ENCODE measurements at regions not wholly inside any gene's neighbourhood (a gene's known extent, or its start where the extent isn't known, plus 50 kb on each side); places are given as distances from the start of the nearest gene placed in this dataset.

- no peak overlapping the region for H3K4me2 ChIP-seq (ENCODE audit: low read length)
- DNase-seq, result no peak
- no peak for TF ChIP-seq CTCF (conservative IDR thresholded peaks at IDR 0.05; ENCODE audit: low read depth, low read length)
- no peak for TF ChIP-seq EZH2 (IDR thresholded peaks at IDR 0.05; ENCODE audit: low read length, unreplicated experiment)
- TF ChIP-seq EZH2phosphoT487 (IDR thresholded peaks at IDR 0.05; ENCODE audit: borderline replicate concordance, low read length), result no peak
- no peak overlapping the region for H2AFZ ChIP-seq (ENCODE audit: low read length)
- H4K20me1 ChIP-seq (ENCODE audit: low read length), result no peaks in the 10 kb centered on the region
- H3F3A ChIP-seq (ENCODE audit: low read length, unreplicated experiment), result no peaks in the 10 kb centered on the region
- no peak overlapping the region for H3K9ac ChIP-seq (ENCODE audit: low read length)
- peaks cover 29% of the 10 kb centered on the region for H3K4me1 ChIP-seq (ENCODE audit: insufficient read depth, low read length)
- intact Hi-C loops (cut with micrococcal nuclease), result no loop called here
- no peaks in the 10 kb centered on the region for H3K9me3 ChIP-seq (ENCODE audit: low read length)
- no peak for ATAC-seq
- ChIA-PET CTCF (no interaction called here), POLR2A (ENCODE audit: unreplicated experiment) (no interaction called here)
- H3K27me3 ChIP-seq (ENCODE audit: low read length), result no peaks in the 10 kb centered on the region
- no peak overlapping the region for H3K27ac ChIP-seq (ENCODE audit: low read length)
- no peaks in the 10 kb centered on the region for H3K79me2 ChIP-seq (ENCODE audit: low read length)
- BruUV-seq (replicated peaks), result no TSS peak
- H3K9me2 ChIP-seq (replicated peaks; ENCODE audit: low read length), result no peaks in the 10 kb centered on the region
- H3K4me3 ChIP-seq (ENCODE audit: low read length), result no peak overlapping the region
- no peaks in the 10 kb centered on the region for H3K36me3 ChIP-seq (ENCODE audit: low read depth, low read length)
Observed at GRCh38 chr9:38181866-38182265, 112.8 kb upstream of the SHB start.

- Histone ChIP-seq H3K4me2 (ENCODE audit: low read length) (no peak overlapping the region), H4K20me1 (ENCODE audit: low read length) (no peaks in the 10 kb centered on the region), H3K4me3 (ENCODE audit: low read length) (no peak overlapping the region), H3K36me3 (ENCODE audit: low read depth, low read length) (no peaks in the 10 kb centered on the region), H3F3A (ENCODE audit: low read length, unreplicated experiment) (no peaks in the 10 kb centered on the region), H2AFZ (ENCODE audit: low read length) (no peak overlapping the region), H3K27me3 (ENCODE audit: low read length) (no peaks in the 10 kb centered on the region), H3K27ac (ENCODE audit: low read length) (no peak overlapping the region), H3K79me2 (ENCODE audit: low read length) (no peaks in the 10 kb centered on the region), H3K9me3 (ENCODE audit: low read length) (no peaks in the 10 kb centered on the region), H3K4me1 (ENCODE audit: insufficient read depth, low read length) (peaks cover 27% of the 10 kb centered on the region), H3K9ac (ENCODE audit: low read length) (no peak overlapping the region), H3K9me2 (replicated peaks; ENCODE audit: low read length) (no peaks in the 10 kb centered on the region)
- ChIA-PET CTCF (no interaction called here), POLR2A (ENCODE audit: unreplicated experiment) (no interaction called here)
- BruUV-seq (replicated peaks), result no TSS peak
- DNase-seq, result no peak
- TF ChIP-seq EZH2 (IDR thresholded peaks at IDR 0.05; ENCODE audit: low read length, unreplicated experiment), result no peak
- TF ChIP-seq CTCF (conservative IDR thresholded peaks at IDR 0.05; ENCODE audit: low read depth, low read length), result no peak
- TF ChIP-seq EZH2phosphoT487 (IDR thresholded peaks at IDR 0.05; ENCODE audit: borderline replicate concordance, low read length), result no peak
- no peak for ATAC-seq
- intact Hi-C loops (cut with micrococcal nuclease), result no loop called here
Observed at GRCh38 chr9:38181232-38181631, 112.2 kb upstream of the SHB start.

- DNase-seq (no peak), ATAC-seq (no peak)
- H3K4me3 ChIP-seq (ENCODE audit: low read length), result no peak overlapping the region
- no peaks in the 10 kb centered on the region for H3K36me3 ChIP-seq (ENCODE audit: low read depth, low read length)
- no peaks in the 10 kb centered on the region for H3K79me2 ChIP-seq (ENCODE audit: low read length)
- H3K9me3 ChIP-seq (ENCODE audit: low read length), result no peaks in the 10 kb centered on the region
- no TSS peak for BruUV-seq (replicated peaks)
- no peak overlapping the region for H3K4me2 ChIP-seq (ENCODE audit: low read length)
- H3K27me3 ChIP-seq (ENCODE audit: low read length), result no peaks in the 10 kb centered on the region
- no peak overlapping the region for H3K9ac ChIP-seq (ENCODE audit: low read length)
- intact Hi-C loops (cut with micrococcal nuclease), result no loop called here
- no peaks in the 10 kb centered on the region for H3F3A ChIP-seq (ENCODE audit: low read length, unreplicated experiment)
- H3K27ac ChIP-seq (ENCODE audit: low read length), result no peak overlapping the region
- H3K4me1 ChIP-seq (ENCODE audit: insufficient read depth, low read length), result peaks cover 25% of the 10 kb centered on the region
- POLR2A ChIA-PET (ENCODE audit: unreplicated experiment), result no interaction called here
- H2AFZ ChIP-seq (ENCODE audit: low read length), result no peak overlapping the region
- CTCF ChIA-PET, result no interaction called here
- no peaks in the 10 kb centered on the region for H3K9me2 ChIP-seq (replicated peaks; ENCODE audit: low read length)
- no peaks in the 10 kb centered on the region for H4K20me1 ChIP-seq (ENCODE audit: low read length)
- TF ChIP-seq CTCF (conservative IDR thresholded peaks at IDR 0.05; ENCODE audit: low read depth, low read length) (no peak), EZH2phosphoT487 (IDR thresholded peaks at IDR 0.05; ENCODE audit: borderline replicate concordance, low read length) (no peak), EZH2 (IDR thresholded peaks at IDR 0.05; ENCODE audit: low read length, unreplicated experiment) (no peak)
Observed at GRCh38 chr9:38180656-38181055, 111.6 kb upstream of the SHB start.

All from PC-3 (cell line).